ENCODE measurements at regions not wholly inside any gene's neighbourhood (a gene's known extent, or its start where the extent isn't known, plus 50 kb on each side); places are given as distances from the start of the nearest gene placed in this dataset.
"Not testable (repeated sequence)": the region's sequence is repeated elsewhere in the genome, so short reads cannot be mapped to it uniquely, and the experiment has no call there.

- no peak for DNase-seq (ENCODE audit: low spot score)
Observed at GRCh38 chr3:101138817-101139216, 145.6 kb upstream of the ABI3BP start.

GRCh38 chr3:101134331-101134730 is 141.1 kb upstream of the ABI3BP start:
- DNase-seq (ENCODE audit: low spot score), result no peak

- no peak for DNase-seq (ENCODE audit: low spot score)
Observed at GRCh38 chr3:101133652-101134051, 140.4 kb upstream of the ABI3BP start.

GRCh38 chr3:101133197-101133596 is 140.0 kb upstream of the ABI3BP start:
- not testable (repeated sequence) for DNase-seq (ENCODE audit: low spot score)

GRCh38 chr3:101131767-101132166 is 138.5 kb upstream of the ABI3BP start:
- no peak for DNase-seq (ENCODE audit: low spot score)

- DNase-seq (ENCODE audit: low spot score), result no peak
Observed at GRCh38 chr3:101128786-101129185, 135.6 kb upstream of the ABI3BP start.

GRCh38 chr3:101128001-101128400 is 134.8 kb upstream of the ABI3BP start:
- no peak for DNase-seq (ENCODE audit: low spot score)

GRCh38 chr3:101124125-101124524 is 130.9 kb upstream of the ABI3BP start:
- no peak for DNase-seq (ENCODE audit: low spot score)

GRCh38 chr3:101123081-101123480 is 129.9 kb upstream of the ABI3BP start:
- no peak for DNase-seq (ENCODE audit: low spot score)

- no peak for DNase-seq (ENCODE audit: low spot score)
Observed at GRCh38 chr3:101122681-101123080, 129.5 kb upstream of the ABI3BP start.

- DNase-seq (ENCODE audit: low spot score), result no peak
Observed at GRCh38 chr3:101120039-101120438, 126.8 kb upstream of the ABI3BP start.

GRCh38 chr3:101119535-101119934 is 126.3 kb upstream of the ABI3BP start:
- no peak for DNase-seq (ENCODE audit: low spot score)

GRCh38 chr3:101117980-101118379 is 124.8 kb upstream of the ABI3BP start:
- DNase-seq (ENCODE audit: low spot score), result no peak

- no peak for DNase-seq (ENCODE audit: low spot score)
Observed at GRCh38 chr3:101117465-101117864, 124.2 kb upstream of the ABI3BP start.

GRCh38 chr3:101110295-101110694 is 117.1 kb upstream of the ABI3BP start:
- DNase-seq (ENCODE audit: low spot score), result not testable (repeated sequence)

- DNase-seq (ENCODE audit: low spot score), result no peak
Observed at GRCh38 chr3:101104321-101104720, 111.1 kb upstream of the ABI3BP start.

- no peak for DNase-seq (ENCODE audit: low spot score)
Observed at GRCh38 chr3:101102678-101103296, 109.6 kb upstream of the ABI3BP start.

GRCh38 chr3:101100361-101101009 is 107.3 kb upstream of the ABI3BP start:
- DNase-seq (ENCODE audit: low spot score), result no peak

GRCh38 chr3:101099791-101100190 is 106.6 kb upstream of the ABI3BP start:
- no peak for DNase-seq (ENCODE audit: low spot score)

GRCh38 chr3:101096444-101096843 is 103.2 kb upstream of the ABI3BP start:
- DNase-seq (ENCODE audit: low spot score), result no peak

- DNase-seq (ENCODE audit: low spot score), result no peak
Observed at GRCh38 chr3:101095693-101096430, 102.6 kb upstream of the ABI3BP start.

GRCh38 chr3:101091489-101091888 is 98.3 kb upstream of the ABI3BP start:
- DNase-seq (ENCODE audit: low spot score), result no peak

GRCh38 chr3:101085752-101086151 is 92.5 kb upstream of the ABI3BP start:
- no peak for DNase-seq (ENCODE audit: low spot score)

Measured in germinal center (tissue), 1 donor.